Fibroblast of pulmonary artery (primary cell): ENCODE measurements at regions not wholly inside any gene's neighbourhood (a gene's known extent, or its start where the extent isn't known, plus 50 kb on each side); places are given as distances from the start of the nearest gene placed in this dataset.

Source experiments
- DNase-seq: peaks from one replicate; pipeline ENCODE4 v3.0.0-alpha.2; 2010; ENCODE audit warnings: low read depth
- H3K4me3 ChIP-seq: replicated peaks from 2 replicates; pipeline ENCODE4 v1.5.1; 2011; ENCODE audit warnings: low read depth, mild to moderate bottlenecking, control low read depth, low read length, moderate library complexity
- TF ChIP-seq, protein P1 (sequence below): IDR thresholded peaks from 2 replicates; pipeline ENCODE4 v1.5.1; 2011; ENCODE audit warnings: mild to moderate bottlenecking, control low read depth, low read length, inconsistent platforms; ENCODE audit errors: missing control alignments

DNA sequence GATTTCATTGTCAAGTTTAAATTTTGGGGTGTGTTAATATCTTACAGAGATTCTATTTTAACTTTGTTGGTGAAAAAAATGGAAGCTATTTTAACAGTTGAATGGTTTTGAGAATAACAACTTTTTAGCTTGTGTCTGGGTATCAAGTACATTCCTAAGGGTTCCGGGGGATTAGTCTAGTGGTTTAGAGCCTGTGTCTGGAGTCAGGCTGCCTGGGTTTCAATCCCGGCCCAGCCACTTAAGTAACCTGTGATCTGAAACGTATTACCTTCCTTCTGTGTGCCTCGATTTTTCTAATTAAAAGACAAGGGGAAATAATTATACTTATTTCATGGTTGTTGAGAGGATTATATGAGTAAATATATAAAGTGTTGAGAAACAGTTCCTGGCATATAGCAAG, 288.6 kb upstream of the NR3C2 start:
- TF ChIP-seq, protein P1, sequence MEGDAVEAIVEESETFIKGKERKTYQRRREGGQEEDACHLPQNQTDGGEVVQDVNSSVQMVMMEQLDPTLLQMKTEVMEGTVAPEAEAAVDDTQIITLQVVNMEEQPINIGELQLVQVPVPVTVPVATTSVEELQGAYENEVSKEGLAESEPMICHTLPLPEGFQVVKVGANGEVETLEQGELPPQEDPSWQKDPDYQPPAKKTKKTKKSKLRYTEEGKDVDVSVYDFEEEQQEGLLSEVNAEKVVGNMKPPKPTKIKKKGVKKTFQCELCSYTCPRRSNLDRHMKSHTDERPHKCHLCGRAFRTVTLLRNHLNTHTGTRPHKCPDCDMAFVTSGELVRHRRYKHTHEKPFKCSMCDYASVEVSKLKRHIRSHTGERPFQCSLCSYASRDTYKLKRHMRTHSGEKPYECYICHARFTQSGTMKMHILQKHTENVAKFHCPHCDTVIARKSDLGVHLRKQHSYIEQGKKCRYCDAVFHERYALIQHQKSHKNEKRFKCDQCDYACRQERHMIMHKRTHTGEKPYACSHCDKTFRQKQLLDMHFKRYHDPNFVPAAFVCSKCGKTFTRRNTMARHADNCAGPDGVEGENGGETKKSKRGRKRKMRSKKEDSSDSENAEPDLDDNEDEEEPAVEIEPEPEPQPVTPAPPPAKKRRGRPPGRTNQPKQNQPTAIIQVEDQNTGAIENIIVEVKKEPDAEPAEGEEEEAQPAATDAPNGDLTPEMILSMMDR = no peak
- no peak overlapping the region for H3K4me3 ChIP-seq
- DNase-seq = no peak

DNA sequence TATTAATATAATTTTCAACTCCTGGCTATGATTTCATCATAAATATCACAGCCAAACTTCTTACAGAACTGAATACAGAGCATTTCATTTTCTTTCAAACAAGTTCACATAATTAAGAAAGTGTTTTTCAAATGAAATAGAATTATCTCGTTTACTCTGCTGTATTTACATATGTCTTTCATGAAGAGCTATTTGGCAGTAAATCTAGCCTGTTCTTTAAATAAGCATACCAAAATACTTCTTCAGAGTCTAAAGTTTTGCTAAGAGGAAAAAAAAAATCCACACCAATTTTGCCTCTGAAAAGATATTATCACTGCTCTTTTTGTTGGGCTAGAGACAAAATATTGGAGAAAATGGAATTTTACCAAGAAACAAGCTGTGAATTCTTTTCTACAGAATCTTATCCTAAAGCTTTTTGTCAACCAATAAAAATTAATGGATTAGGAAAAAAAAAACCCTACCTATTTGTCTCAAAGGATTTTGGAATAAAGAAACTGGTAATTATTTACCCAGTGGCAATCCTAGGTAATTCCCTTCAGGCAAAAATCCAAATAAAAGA, 287.9 kb upstream of the NR3C2 start:
- DNase-seq = no peak
- TF ChIP-seq, protein P1 = no peak
- no peak overlapping the region for H3K4me3 ChIP-seq

DNA sequence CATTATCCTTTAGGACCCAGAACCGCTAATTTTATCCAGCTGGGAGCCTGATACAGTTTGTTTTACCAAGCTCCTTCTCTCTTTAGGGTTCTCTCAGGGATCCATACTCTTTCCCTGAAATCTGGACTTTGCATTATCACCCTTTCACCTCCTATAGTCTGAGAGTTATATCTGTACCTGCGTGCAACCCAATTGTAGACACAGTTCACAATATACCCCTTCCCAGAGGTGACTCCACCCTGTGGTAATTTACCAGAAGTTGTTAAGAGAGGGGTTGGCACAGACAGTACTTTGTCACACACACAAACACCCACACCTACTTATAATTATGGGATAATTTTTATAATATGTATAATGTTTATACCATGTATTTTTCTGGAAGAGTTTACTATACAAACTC, 275.8 kb upstream of the NR3C2 start:
- DNase-seq = no peak
- H3K4me3 ChIP-seq = no peak overlapping the region
- TF ChIP-seq, protein P1 = no peak

DNA sequence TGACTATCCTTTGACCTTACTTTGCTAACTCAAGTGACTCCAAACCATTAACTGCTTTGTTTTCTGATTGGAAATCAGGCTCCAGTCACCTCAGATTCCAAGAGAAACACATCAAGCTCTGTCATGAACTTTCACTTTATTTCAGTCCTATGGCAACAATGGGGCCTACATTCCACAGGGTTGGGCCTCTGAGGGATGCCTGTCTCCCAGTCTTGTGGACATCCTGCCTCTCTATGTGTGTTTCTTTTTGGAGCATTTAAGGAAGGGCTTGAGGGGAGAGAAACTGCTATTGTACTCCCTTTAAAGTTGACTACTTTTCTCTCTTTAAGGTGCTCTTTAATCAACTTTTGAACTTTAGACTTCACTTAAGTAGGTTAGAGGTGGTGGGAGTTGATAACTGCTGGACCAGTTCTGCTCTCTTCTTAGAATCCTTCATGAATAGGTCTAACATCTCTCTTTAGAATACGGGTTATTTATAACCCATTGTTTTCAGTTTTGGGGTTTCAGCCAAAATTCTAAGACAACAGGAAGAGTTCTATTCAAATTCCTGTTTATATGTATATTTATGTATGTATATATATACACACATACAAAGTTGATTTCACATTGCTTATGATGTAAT, 274.3 kb upstream of the NR3C2 start:
- TF ChIP-seq, protein P1 = no peak
- no peak for DNase-seq
- no peak overlapping the region for H3K4me3 ChIP-seq

DNA sequence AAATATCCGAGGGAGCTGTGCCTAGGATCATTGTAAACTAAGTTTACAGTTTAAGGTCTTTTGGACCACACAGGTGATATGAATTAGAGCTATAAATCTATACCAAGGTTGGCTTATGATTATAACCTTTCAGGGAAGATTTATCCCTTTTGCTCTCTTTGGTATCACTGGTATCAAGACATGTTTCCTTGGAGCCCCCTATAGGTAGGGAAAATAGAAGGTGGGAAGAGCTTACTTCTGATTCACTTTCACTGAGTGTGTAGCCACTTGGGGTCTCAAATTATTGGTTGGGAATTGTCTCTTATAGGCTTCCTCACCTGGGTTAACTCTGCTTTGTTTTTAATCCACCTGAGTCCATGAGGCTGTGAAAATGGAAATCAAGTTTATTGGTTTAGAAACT, 262.1 kb upstream of the NR3C2 start:
- no peak overlapping the region for H3K4me3 ChIP-seq
- TF ChIP-seq, protein P1 = no peak
- no peak for DNase-seq

DNA sequence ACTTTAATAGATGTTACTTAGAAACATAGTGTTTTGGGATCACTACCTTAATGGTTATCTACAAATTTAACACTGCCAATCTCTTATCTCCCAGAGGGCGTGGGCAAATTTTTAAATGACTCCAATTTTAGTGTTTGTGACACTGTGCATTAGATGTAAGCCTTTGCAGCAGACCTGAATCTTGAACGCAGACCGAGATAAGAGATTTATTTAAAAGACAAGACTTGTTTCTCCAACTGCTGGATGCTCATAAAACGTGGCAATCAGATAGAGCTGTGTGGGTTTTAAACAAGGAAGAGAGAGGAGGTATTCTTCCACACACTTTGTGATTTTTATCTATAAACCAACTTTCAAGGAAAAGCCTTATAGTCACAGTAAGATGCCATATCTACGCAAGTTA, 252.5 kb upstream of the NR3C2 start:
- TF ChIP-seq, protein P1 = no peak
- DNase-seq = no peak

DNA sequence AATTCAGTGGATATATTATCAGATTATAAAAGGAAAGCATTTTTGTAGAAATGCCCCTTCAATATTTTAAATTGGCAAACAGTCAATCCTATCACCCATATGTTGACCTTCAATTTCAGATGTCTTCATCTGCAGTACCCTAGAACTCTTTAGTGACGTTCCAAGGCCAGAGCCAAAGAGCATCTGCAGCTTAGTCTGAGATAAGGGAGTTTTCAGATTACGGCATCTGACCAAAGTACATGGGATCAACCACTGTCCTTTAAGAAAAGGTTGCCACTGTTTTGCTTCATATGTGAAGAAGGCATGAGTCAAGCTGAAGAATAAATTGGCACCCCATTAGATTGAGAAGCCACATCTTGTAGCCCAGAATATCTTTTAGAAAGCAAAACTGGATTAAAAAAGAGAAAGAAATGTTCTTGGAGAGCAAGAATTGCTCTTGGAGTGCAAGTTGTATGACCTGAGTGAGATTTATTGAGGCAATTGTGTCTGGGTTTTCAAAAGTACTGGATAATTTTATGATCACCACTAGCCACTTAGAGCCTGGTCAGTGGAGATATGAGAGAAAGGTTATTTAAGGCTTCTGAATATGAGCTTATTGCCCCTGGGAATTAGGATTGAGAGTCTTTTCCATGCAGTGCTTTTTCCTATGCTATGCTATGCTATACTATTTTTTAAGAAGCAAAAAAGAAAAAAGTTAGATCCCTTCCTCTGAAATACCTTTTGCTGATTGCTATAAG, 251.9 kb upstream of the NR3C2 start:
- H3K4me3 ChIP-seq = no peak overlapping the region
- TF ChIP-seq, protein P1 = no peak
- no peak for DNase-seq

More for the DNA sequence above, 252.5 kb upstream of the NR3C2 start:
- no peak overlapping the region for H3K4me3 ChIP-seq
